Fibroblast of villous mesenchyme (primary cell): ENCODE measurements at regions not wholly inside any gene's neighbourhood (a gene's known extent, or its start where the extent isn't known, plus 50 kb on each side); places are given as distances from the start of the nearest gene placed in this dataset.
"Not testable (repeated sequence)": the region's sequence is repeated elsewhere in the genome, so short reads cannot be mapped to it uniquely, and the experiment has no call there.

ENCODE experiments used
- DNase-seq: peaks from one replicate; pipeline ENCODE4 v3.0.0-alpha.2; 2010; ENCODE audit warnings: low read depth
- H3K4me3 ChIP-seq: 2 replicates; pipeline ENCODE4 v1.5.1; 2011; ENCODE audit warnings: low read depth, mild to moderate bottlenecking, low read length
- CTCF ChIP-seq: IDR thresholded peaks from 2 replicates; pipeline ENCODE4 v1.5.1; 2012; ENCODE audit warnings: low read depth, mild to moderate bottlenecking, low read length; ENCODE audit not compliant: insufficient read depth

GRCh38 chr5:30469691-30470090 lies 723.8 kb upstream of the CDH6 start:
- no peak overlapping the region for H3K4me3 ChIP-seq
- no peak for DNase-seq

GRCh38 chr5:30458681-30459080 lies 734.8 kb upstream of the CDH6 start:
- no peak for TF ChIP-seq CTCF
- no peak overlapping the region for H3K4me3 ChIP-seq
- DNase-seq, result no peak

More at GRCh38 chr5:30469691-30470090, 723.8 kb upstream of the CDH6 start:
- TF ChIP-seq CTCF, result no peak

- not testable (repeated sequence) for DNase-seq, H3K4me3 ChIP-seq
These were observed 738.0 kb upstream of the CDH6 start for GRCh38 chr5:30455484-30455883.

DNA sequence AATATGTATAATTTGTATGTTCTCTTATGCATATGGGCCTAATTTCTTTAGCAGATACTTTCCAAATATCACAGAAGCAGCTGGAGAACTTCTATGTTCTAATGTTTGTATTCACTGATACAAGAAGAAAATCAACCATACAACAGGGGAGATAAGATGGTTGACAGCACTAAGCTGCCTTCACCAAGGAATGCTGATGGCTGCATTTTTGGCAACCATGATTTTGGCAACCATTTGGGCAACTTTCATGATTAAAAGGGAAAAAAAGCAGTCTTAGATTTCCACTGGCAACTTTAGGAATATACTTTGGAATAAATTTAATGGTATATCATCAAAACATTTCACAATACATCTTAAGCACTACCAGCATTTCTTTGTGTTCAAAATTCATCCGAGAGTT lies 740.3 kb upstream of the CDH6 start:
- DNase-seq, result no peak
- no peak for TF ChIP-seq CTCF
- no peak overlapping the region for H3K4me3 ChIP-seq

DNA sequence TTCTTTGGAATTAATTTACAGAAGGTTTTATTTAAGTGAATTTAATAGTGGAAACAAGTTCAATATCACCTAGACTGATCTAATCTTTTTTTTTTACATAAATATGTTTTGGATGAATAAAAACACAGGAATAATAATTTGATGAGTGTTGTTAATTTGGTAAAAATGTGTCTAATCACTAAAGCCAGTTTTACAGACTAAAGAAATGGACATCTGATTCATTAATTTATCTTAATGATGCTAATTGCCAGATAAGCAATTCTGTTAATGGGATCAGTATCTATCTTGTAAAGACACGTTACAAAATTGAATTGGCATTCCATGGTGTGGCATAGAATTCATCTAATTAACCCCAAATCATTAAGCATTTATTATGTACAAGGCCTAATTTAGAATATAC lies 743.3 kb upstream of the CDH6 start:
- no peak overlapping the region for H3K4me3 ChIP-seq
- no peak for DNase-seq
- TF ChIP-seq CTCF, result no peak

DNA sequence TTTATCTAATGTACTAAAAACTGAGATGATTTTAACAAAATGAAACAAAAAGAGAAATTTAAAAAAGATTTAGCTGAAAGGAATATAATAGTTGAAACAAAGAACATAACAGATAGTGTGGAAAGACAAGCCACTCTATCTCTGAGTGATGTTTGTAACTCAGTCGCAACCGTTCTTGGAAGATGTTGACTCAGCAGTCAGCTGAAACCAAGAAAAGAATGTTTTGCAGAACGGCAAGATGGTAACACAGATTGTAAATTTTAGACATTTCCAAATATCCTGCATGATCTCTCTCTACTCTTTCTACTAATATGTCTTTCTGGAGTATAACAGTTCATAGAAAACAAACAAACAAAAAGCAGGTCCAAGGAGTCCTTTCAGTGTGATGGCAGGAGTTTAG lies 746.1 kb upstream of the CDH6 start:
- no peak for TF ChIP-seq CTCF

DNA sequence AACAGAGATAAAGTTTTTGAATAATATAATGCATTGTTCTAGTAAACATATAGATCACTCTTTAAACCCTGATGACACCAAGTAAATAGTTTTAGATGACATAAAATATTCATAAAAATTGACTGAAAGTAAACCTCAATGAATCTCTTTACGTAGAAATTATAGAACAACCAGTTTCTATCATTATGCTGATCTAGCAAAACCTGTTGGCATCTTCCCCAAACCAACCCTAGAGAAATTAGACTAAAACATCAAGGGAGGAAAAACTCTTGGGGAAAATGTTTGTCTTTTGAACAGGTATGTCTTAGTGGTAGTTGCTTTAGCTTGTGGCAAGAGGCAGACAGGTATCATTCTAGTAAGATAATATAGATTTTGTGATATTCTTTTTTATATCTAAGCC lies 747.0 kb upstream of the CDH6 start:
- DNase-seq, result no peak
- no peak overlapping the region for H3K4me3 ChIP-seq
- no peak for TF ChIP-seq CTCF

More for the DNA sequence above, 746.1 kb upstream of the CDH6 start:
- no peak for DNase-seq
- no peak overlapping the region for H3K4me3 ChIP-seq
